CD4-positive, alpha-beta T cell (primary cell): ENCODE measurements at regions not wholly inside any gene's neighbourhood (a gene's known extent, or its start where the extent isn't known, plus 50 kb on each side); places are given as distances from the start of the nearest gene placed in this dataset.

Experiments used
- ATAC-seq: fragments of 200-7000 bp; cut with Tn5 transposase; one replicate; pipeline ENCODE4 v1.10.0; 2022; ENCODE audit warnings: mild to moderate bottlenecking; ENCODE audit not compliant: poor library complexity
- CTCF ChIA-PET: fragments of 350-600 bp; sonication (Branson Sonifier 250); formaldehyde crosslinking; loops from one replicate; lab custom pipeline; 2021; ENCODE audit warnings: antibody characterized with exemption, inconsistent platforms; lab: Charles Lee
- POLR2A ChIA-PET: fragments of 350-600 bp; sonication (Branson Sonifier 250); formaldehyde crosslinking; loops from one replicate; lab custom pipeline; 2021; ENCODE audit warnings: antibody characterized with exemption, inconsistent platforms; lab: Charles Lee
- DNase-seq, 14 experiments: peaks; one replicate each; pipeline ENCODE4 v3.0.0-alpha.2; 2013 to 2020; ENCODE audit warnings: mixed read lengths in 2 of 14
- H3K27ac ChIP-seq, 2 donors: one replicate each; pipeline versions ENCODE4 v1.5.1 to v1.7.0; 2013; ENCODE audit warnings: low read length in 2 of 2, low read depth in 1 of 2, mild to moderate bottlenecking in 1 of 2
- H3K27me3 ChIP-seq, 2 experiments: 1 replicate in 1 of 2; 2 replicates in 1 of 2; pipeline versions ENCODE4 v1.6.1 to v1.7.0; 2013; ENCODE audit warnings: low read length in 2 of 2, control low read depth in 1 of 2, mild to moderate bottlenecking in 1 of 2, moderate library complexity in 1 of 2; ENCODE audit not compliant: insufficient read depth in 2 of 2, control insufficient read depth in 1 of 2
- H3K36me3 ChIP-seq: one replicate; pipeline ENCODE4 v1.6.1; 2013; ENCODE audit warnings: low read length, control low read depth; ENCODE audit not compliant: insufficient read depth
- H3K4me1 ChIP-seq: one replicate; pipeline ENCODE4 v1.6.1; 2013; ENCODE audit warnings: low read length, control low read depth; ENCODE audit not compliant: insufficient read depth
- H3K4me3 ChIP-seq: one replicate; pipeline ENCODE4 v1.5.1; 2013; ENCODE audit warnings: mild to moderate bottlenecking, low read length, moderate library complexity
- H3K9me3 ChIP-seq, 2 experiments: 1 replicate in 1 of 2; 2 replicates in 1 of 2; pipeline versions ENCODE4 v1.6.1 to v1.7.0; 2013; ENCODE audit warnings: low read length in 2 of 2, mild to moderate bottlenecking in 2 of 2, control low read depth in 1 of 2, moderate library complexity in 1 of 2; ENCODE audit not compliant: control insufficient read depth in 1 of 2, insufficient read depth in 1 of 2
- H3K27ac Mint-ChIP-seq: one replicate; pipeline ENCODE4 v1.8.0; 2020; ENCODE audit warnings: mixed read lengths
- H3K27me3 Mint-ChIP-seq: one replicate; pipeline ENCODE4 v1.8.0; 2021; ENCODE audit warnings: mixed read lengths
- H3K36me3 Mint-ChIP-seq: one replicate; pipeline ENCODE4 v1.8.0; 2021; ENCODE audit warnings: low read depth, mixed read lengths
- H3K4me1 Mint-ChIP-seq: one replicate; pipeline ENCODE4 v1.8.0; 2021; ENCODE audit warnings: low read depth, mixed read lengths
- H3K4me3 Mint-ChIP-seq: one replicate; pipeline ENCODE4 v1.8.0; 2020; ENCODE audit warnings: mild to moderate bottlenecking, mixed read lengths
- H3K9me3 Mint-ChIP-seq: one replicate; pipeline ENCODE4 v1.8.0; 2020; ENCODE audit warnings: mixed read lengths
- intact Hi-C, 2 experiments: fragments of 100-400 bp; cut with DNase I in 1 of 2; cut with micrococcal nuclease in 1 of 2; formaldehyde crosslinking; loops; one replicate each; pipeline versions ENCODE4 v1.15.1 to v1.9.0; 2023 to 2025; cut with DNase I, micrococcal nuclease
- TF ChIP-seq, protein P1 (sequence below): fragments of 200-600 bp; IDR thresholded peaks from one replicate; pipeline ENCODE4 v1.8.0; 2022; ENCODE audit warnings: antibody characterized with exemption, mild to moderate bottlenecking

DNA sequence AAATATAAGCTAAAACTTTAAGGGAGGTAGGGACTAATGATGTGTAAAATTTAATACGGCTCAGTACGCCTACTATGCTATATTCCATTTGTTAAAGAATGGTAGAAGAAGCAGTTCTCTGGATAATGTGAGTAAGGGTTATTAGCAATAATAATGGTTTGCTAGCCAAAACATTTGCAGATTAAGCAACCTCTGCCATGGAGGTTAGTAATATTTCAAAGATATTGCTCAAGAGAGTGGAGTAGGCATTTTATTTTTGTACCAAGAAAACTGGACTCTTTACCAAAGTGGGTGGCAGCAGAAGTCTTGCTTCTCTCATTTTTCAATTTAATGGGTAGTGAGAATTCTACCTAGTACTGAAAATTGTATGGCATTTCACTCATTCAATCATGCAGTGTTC lies 158.9 kb upstream of the TMEM106B start:
- Histone ChIP-seq H3K4me3 (no peak overlapping the region), H3K4me1 (no peaks in the 10 kb centered on the region), H3K27ac (no peak overlapping the region), H3K9me3 (peaks cover 5 to 10% of the 10 kb centered on the region in 2 experiments), H3K27me3 (no peaks in the 10 kb centered on the region), H3K36me3 (no peaks in the 10 kb centered on the region)
- Mint-ChIP-seq H3K4me1 (no peaks in the 10 kb centered on the region), H3K36me3 (no peaks in the 10 kb centered on the region), H3K27me3 (peaks cover 13% of the 10 kb centered on the region), H3K9me3 (peaks cover 6% of the 10 kb centered on the region), H3K4me3 (no peak overlapping the region), H3K27ac (no peak overlapping the region)
- ATAC-seq, result no peak
- TF ChIP-seq, protein P1, sequence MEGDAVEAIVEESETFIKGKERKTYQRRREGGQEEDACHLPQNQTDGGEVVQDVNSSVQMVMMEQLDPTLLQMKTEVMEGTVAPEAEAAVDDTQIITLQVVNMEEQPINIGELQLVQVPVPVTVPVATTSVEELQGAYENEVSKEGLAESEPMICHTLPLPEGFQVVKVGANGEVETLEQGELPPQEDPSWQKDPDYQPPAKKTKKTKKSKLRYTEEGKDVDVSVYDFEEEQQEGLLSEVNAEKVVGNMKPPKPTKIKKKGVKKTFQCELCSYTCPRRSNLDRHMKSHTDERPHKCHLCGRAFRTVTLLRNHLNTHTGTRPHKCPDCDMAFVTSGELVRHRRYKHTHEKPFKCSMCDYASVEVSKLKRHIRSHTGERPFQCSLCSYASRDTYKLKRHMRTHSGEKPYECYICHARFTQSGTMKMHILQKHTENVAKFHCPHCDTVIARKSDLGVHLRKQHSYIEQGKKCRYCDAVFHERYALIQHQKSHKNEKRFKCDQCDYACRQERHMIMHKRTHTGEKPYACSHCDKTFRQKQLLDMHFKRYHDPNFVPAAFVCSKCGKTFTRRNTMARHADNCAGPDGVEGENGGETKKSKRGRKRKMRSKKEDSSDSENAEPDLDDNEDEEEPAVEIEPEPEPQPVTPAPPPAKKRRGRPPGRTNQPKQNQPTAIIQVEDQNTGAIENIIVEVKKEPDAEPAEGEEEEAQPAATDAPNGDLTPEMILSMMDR, result no peak
- POLR2A ChIA-PET, result no interaction called here
- intact Hi-C loops, result no loop called here
- CTCF ChIA-PET, result no interaction called here
- no peak for DNase-seq

DNA sequence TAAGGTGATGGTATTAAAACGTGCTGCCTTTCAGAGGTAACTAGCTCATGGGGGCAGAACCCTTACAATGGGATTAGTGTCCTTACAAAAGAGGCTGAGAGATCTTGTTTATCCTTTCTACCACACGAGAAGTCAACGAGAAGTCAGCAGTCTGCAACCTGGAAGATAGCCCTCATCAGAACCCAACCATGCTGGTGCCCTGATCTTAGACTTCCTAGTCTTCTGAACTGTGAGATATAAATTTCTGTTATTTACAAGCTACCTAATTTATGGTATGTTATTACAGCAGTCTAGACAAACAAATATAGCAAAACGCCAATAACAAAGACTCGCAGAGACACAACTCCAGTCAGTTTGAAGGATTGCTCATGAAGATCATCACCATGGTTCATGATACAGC lies 157.5 kb upstream of the TMEM106B start:
- intact Hi-C loops, result no loop called here
- Histone ChIP-seq H3K9me3 (peaks cover 5 to 12% of the 10 kb centered on the region in 2 experiments), H3K4me1 (no peaks in the 10 kb centered on the region), H3K4me3 (no peak overlapping the region), H3K27ac (no peak overlapping the region), H3K27me3 (no peaks in the 10 kb centered on the region), H3K36me3 (no peaks in the 10 kb centered on the region)
- ATAC-seq (no peak), DNase-seq (no peak)
- Mint-ChIP-seq H3K4me3 (no peak overlapping the region), H3K36me3 (no peaks in the 10 kb centered on the region), H3K27ac (no peak overlapping the region), H3K27me3 (peaks cover 12% of the 10 kb centered on the region), H3K4me1 (no peaks in the 10 kb centered on the region), H3K9me3 (peaks cover 9% of the 10 kb centered on the region)
- TF ChIP-seq, protein P1, result no peak
- CTCF ChIA-PET, result no interaction called here
- POLR2A ChIA-PET, result no interaction called here

DNA sequence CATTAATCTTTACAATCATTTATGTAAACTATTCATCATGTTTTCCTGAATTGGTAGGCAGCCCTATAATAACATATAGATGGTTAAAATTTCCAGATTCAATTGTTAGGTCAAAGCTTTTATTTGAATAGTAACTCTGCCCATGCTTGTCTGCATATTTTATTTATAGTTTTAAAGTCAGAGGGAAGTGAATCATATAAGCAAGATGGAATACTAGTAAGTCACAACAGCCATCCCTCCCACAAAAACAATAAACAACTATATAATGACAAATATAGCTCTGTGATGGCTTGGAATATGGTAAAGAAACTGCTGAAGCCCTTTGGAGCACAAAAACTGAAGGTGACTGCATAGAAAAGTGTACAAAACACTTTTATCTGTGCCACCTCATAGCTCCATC lies 156.3 kb upstream of the TMEM106B start:
- Mint-ChIP-seq H3K36me3 (no peaks in the 10 kb centered on the region), H3K27me3 (peaks cover 10% of the 10 kb centered on the region), H3K4me3 (no peak overlapping the region), H3K27ac (no peak overlapping the region), H3K9me3 (peaks cover 9% of the 10 kb centered on the region), H3K4me1 (no peaks in the 10 kb centered on the region)
- intact Hi-C loops, result no loop called here
- Histone ChIP-seq H3K27ac (no peak overlapping the region), H3K9me3 (peaks cover 5 to 12% of the 10 kb centered on the region in 2 experiments), H3K4me1 (no peaks in the 10 kb centered on the region), H3K4me3 (no peak overlapping the region), H3K36me3 (no peaks in the 10 kb centered on the region), H3K27me3 (no peaks in the 10 kb centered on the region)
- DNase-seq (no peak), ATAC-seq (no peak)
- ChIA-PET CTCF (interaction anchor here (1.0 kb wide), 1 partner anchor 10 kb away, joined by 3 read pairs; no protein-coding TSS in a partner anchor), POLR2A (no interaction called here)
- TF ChIP-seq, protein P1, result no peak
